HG03521 (cell line): ENCODE measurements at regions not wholly inside any gene's neighbourhood (a gene's known extent, or its start where the extent isn't known, plus 50 kb on each side); places are given as distances from the start of the nearest gene placed in this dataset.

Experiments
- ATAC-seq: cut with Tn5 transposase; IDR thresholded peaks from one replicate; pipeline ENCODE4 v1.9.1; 2021; ENCODE audit warnings: mild to moderate bottlenecking, moderate library complexity; ENCODE audit not compliant: unreplicated experiment

- ATAC-seq, result no peak
These were observed 95.2 kb upstream of the GULP1 start for GRCh38 chr2:188196343-188197008.

- ATAC-seq, result no peak
These were observed 92.0 kb upstream of the GULP1 start for GRCh38 chr2:188199716-188200128.

- no peak for ATAC-seq
These were observed 90.0 kb upstream of the GULP1 start for GRCh38 chr2:188201639-188202038.

GRCh38 chr2:188202777-188203176 is 88.9 kb upstream of the GULP1 start:
- ATAC-seq, result no peak

- no peak for ATAC-seq
These were observed 87.9 kb upstream of the GULP1 start for GRCh38 chr2:188203776-188204175.

- ATAC-seq, result no peak
These were observed 86.8 kb upstream of the GULP1 start for GRCh38 chr2:188204824-188205223.

GRCh38 chr2:188207554-188207953 is 84.1 kb upstream of the GULP1 start:
- ATAC-seq, result no peak

- no peak for ATAC-seq
These were observed 82.5 kb upstream of the GULP1 start for GRCh38 chr2:188209218-188209617.

GRCh38 chr2:188217264-188217663 is 74.4 kb upstream of the GULP1 start:
- ATAC-seq, result no peak

- ATAC-seq, result no peak
These were observed 72.1 kb upstream of the GULP1 start for GRCh38 chr2:188219541-188219940.

- no peak for ATAC-seq
These were observed 71.1 kb upstream of the GULP1 start for GRCh38 chr2:188220535-188220934.

- no peak for ATAC-seq
These were observed 64.0 kb upstream of the GULP1 start for GRCh38 chr2:188227713-188228112.

GRCh38 chr2:188235364-188235763 is 56.3 kb upstream of the GULP1 start:
- peak; percentile 92 for ATAC-seq

- no peak for ATAC-seq
These were observed 53.3 kb upstream of the GULP1 start for GRCh38 chr2:188238386-188238785.
